HepG2 (cell line): ENCODE measurements at regions not wholly inside any gene's neighbourhood (a gene's known extent, or its start where the extent isn't known, plus 50 kb on each side); places are given as distances from the start of the nearest gene placed in this dataset.

Experiments used
- ATAC-seq: fragments of 200-7000 bp; cut with Tn5 transposase; 3 replicates; pipeline ENCODE4 v1.9.1; 2020; ENCODE audit warnings: mild to moderate bottlenecking, moderate library complexity
- BruUV-seq: library from RNA; stranded (reverse); fragments of 400-500 nt; replicated peaks from 2 replicates; lab custom pipeline; 2021; lab: Mats Ljungman, UMichigan
- CTCF ChIA-PET: fragments of 300-600 bp; formaldehyde crosslinking; extraction: SDS; loops from one replicate; lab custom pipeline; 2021; ENCODE audit warnings: low total read pairs, inconsistent platforms, low intra/inter-chr PET ratio; lab: Yijun Ruan, JAX
- POLR2A ChIA-PET: fragments of 350-600 bp; sonication (Branson Sonifier 250); formaldehyde crosslinking; loops from one replicate; lab custom pipeline; 2020; ENCODE audit warnings: antibody characterized with exemption, inconsistent platforms; lab: Yijun Ruan, JAX
- DNase-seq: peaks from one replicate; pipeline ENCODE4 v3.0.0-alpha.2; 2015; ENCODE audit warnings: low spot score
- FAIRE-seq: peaks from 3 replicates; lab custom pipeline; 2011; peaks lifted over from hg19 to GRCh38; lab: Jason Lieb, UNC
- H2AFZ ChIP-seq: one replicate; pipeline ENCODE4 v1.6.1; 2011; ENCODE audit warnings: low read length, inconsistent platforms
- H3K27ac ChIP-seq: fragments of 300-600 bp; 3 replicates; pipeline ENCODE4 v1.8.0; 2011; ENCODE audit warnings: mixed run types, mild to moderate bottlenecking, mixed read lengths, low read length, inconsistent platforms; ENCODE audit not compliant: insufficient read depth; ENCODE audit errors: extremely low read length
- H3K27me3 ChIP-seq, 2 experiments: fragments of 200-600 bp in 1 of 2; 2 replicates in 1 of 2; 3 replicates in 1 of 2; pipeline versions ENCODE4 v1.6.0 to v1.8.0; 2011; ENCODE audit warnings: low read length in 2 of 2, mild to moderate bottlenecking in 2 of 2, moderate library complexity in 2 of 2, inconsistent platforms in 1 of 2; ENCODE audit not compliant: insufficient read depth in 2 of 2, control insufficient read depth in 1 of 2
- H3K36me3 ChIP-seq, 2 experiments: fragments of 200-600 bp in 1 of 2; replicated peaks in 1 of 2; 2 replicates in 1 of 2; 3 replicates in 1 of 2; pipeline versions ENCODE4 v1.5.1 to v1.8.0; 2011; ENCODE audit warnings: low read length in 2 of 2, inconsistent platforms in 1 of 2; ENCODE audit not compliant: insufficient read depth in 2 of 2, control insufficient read depth in 1 of 2
- H3K4me1 ChIP-seq: 2 replicates; pipeline ENCODE4 v1.5.1; 2012; ENCODE audit warnings: low read length, inconsistent platforms; ENCODE audit not compliant: insufficient read depth
- H3K4me2 ChIP-seq: 2 replicates; pipeline ENCODE4 v1.6.0; 2011; ENCODE audit warnings: low read depth, low read length, inconsistent platforms
- H3K4me3 ChIP-seq, 3 experiments: fragments of 200-600 bp in 1 of 3; sonication (generic), shearing (Covaris generic) in 1 of 3; replicated peaks in 1 of 3; 2 replicates each; pipeline ENCODE4 v1.5.1; 2011 to 2016; ENCODE audit warnings: low read length in 3 of 3, inconsistent platforms in 2 of 3, low read depth in 2 of 3, mild to moderate bottlenecking in 2 of 3, control low read depth in 1 of 3, mixed read lengths in 1 of 3; ENCODE audit not compliant: insufficient read depth in 1 of 3
- H3K79me2 ChIP-seq: one replicate; pipeline ENCODE4 v1.6.1; 2011; ENCODE audit warnings: low read length, inconsistent platforms; ENCODE audit not compliant: insufficient read depth
- H3K9ac ChIP-seq: 2 replicates; pipeline ENCODE4 v1.6.0; 2011; ENCODE audit warnings: mild to moderate bottlenecking, low read depth, low read length, inconsistent platforms; ENCODE audit not compliant: insufficient read depth
- H3K9me3 ChIP-seq: 2 replicates; pipeline ENCODE4 v1.5.1; 2012; ENCODE audit warnings: mild to moderate bottlenecking, low read length
- H4K20me1 ChIP-seq: 2 replicates; pipeline ENCODE4 v1.6.0; 2011; ENCODE audit warnings: inconsistent platforms, mild to moderate bottlenecking, low read length, moderate library complexity; ENCODE audit not compliant: insufficient read depth
- CEBPB ChIP-seq: IDR thresholded peaks from 2 replicates; pipeline ENCODE4 v1.6.1; 2011; ENCODE audit warnings: low read depth, low read length, improper control_type of control experiment, borderline replicate concordance
- HES4 ChIP-seq: sonication (generic); formaldehyde crosslinking; IDR thresholded peaks from 2 replicates; pipeline ENCODE4 v1.9.0; 2021; ENCODE audit warnings: mild to moderate bottlenecking, missing genetic modification reagents, borderline replicate concordance
- HNF4A ChIP-seq: sonication (generic); formaldehyde crosslinking; IDR thresholded peaks from 2 replicates; pipeline ENCODE4 v1.4.0; 2020; ENCODE audit warnings: missing genetic modification reagents
- KDM4B ChIP-seq: sonication (generic); formaldehyde crosslinking; IDR thresholded peaks from 2 replicates; pipeline ENCODE4 v1.4.0; 2020; ENCODE audit warnings: missing genetic modification reagents
- MEIS2 ChIP-seq: sonication (generic); formaldehyde crosslinking; IDR thresholded peaks from 2 replicates; pipeline ENCODE4 v1.9.0; 2021; ENCODE audit warnings: mild to moderate bottlenecking, missing genetic modification reagents
- RORA ChIP-seq: sonication (generic); formaldehyde crosslinking; IDR thresholded peaks from 2 replicates; pipeline ENCODE4 v1.5.0; 2020; ENCODE audit warnings: mild to moderate bottlenecking, missing genetic modification reagents, moderate library complexity
- SALL2 ChIP-seq: sonication (generic); formaldehyde crosslinking; IDR thresholded peaks from 2 replicates; pipeline ENCODE4 v1.8.1; 2023; ENCODE audit warnings: mild to moderate bottlenecking, missing genetic modification reagents, inconsistent platforms
- SKI ChIP-seq: fragments of 450-650 bp; IDR thresholded peaks from one replicate; pipeline ENCODE4 v1.6.1; 2018; ENCODE audit warnings: mild to moderate bottlenecking; ENCODE audit not compliant: partially characterized antibody
- THYN1 ChIP-seq: sonication (generic); formaldehyde crosslinking; IDR thresholded peaks from 2 replicates; pipeline ENCODE4 v1.8.1; 2023; ENCODE audit warnings: low read depth, mild to moderate bottlenecking, moderate library complexity, missing genetic modification reagents, borderline replicate concordance
- TMF1 ChIP-seq: sonication (generic); formaldehyde crosslinking; IDR thresholded peaks from 2 replicates; pipeline ENCODE4 v1.8.1; 2022; ENCODE audit warnings: low read depth, missing genetic modification reagents
- ZNF12 ChIP-seq: sonication (generic); formaldehyde crosslinking; IDR thresholded peaks from 2 replicates; pipeline ENCODE4 v1.5.0; 2020; ENCODE audit warnings: missing genetic modification reagents
- ZNF343 ChIP-seq: sonication (generic); formaldehyde crosslinking; IDR thresholded peaks from 2 replicates; pipeline ENCODE4 v1.4.0; 2020; ENCODE audit warnings: mild to moderate bottlenecking, missing genetic modification reagents
- ZNF44 ChIP-seq: sonication (generic); formaldehyde crosslinking; IDR thresholded peaks from 2 replicates; pipeline ENCODE4 v1.5.1; 2020; ENCODE audit warnings: mild to moderate bottlenecking, missing genetic modification reagents
- ZNF577 ChIP-seq: sonication (generic); formaldehyde crosslinking; IDR thresholded peaks from 2 replicates; pipeline ENCODE4 v1.4.0; 2020; ENCODE audit warnings: mild to moderate bottlenecking, low read depth, missing genetic modification reagents, borderline replicate concordance
- WGBS: methylation state at CpG from one replicate; pipeline ENCODE4 v1.1.6; 2017; ENCODE audit warnings: low lambda C conversion rate; 5-methylcytosine and 5-hydroxymethylcytosine counted together
- in situ Hi-C: cut with HindIII; loops from 2 replicates; pipeline ENCODE4 v1.10.0; 2017; ENCODE audit warnings: low pct_unique_long_range_greater_than_20kb; ENCODE audit not compliant: extremely low pct_ligation_motif_present
- intact Hi-C: fragments of 100-400 bp; cut with micrococcal nuclease; formaldehyde crosslinking; loops from one replicate; pipeline ENCODE4 v1.10.0; 2022; ENCODE audit not compliant: unreplicated experiment
- TF ChIP-seq, protein P1 (sequence below): sonication (generic); formaldehyde crosslinking; IDR thresholded peaks from 2 replicates; pipeline ENCODE4 v1.8.0; 2022; ENCODE audit warnings: missing genetic modification reagents, mild to moderate bottlenecking, inconsistent platforms, borderline replicate concordance
- TF ChIP-seq, protein P2 (sequence below): sonication (generic); formaldehyde crosslinking; IDR thresholded peaks from 2 replicates; pipeline ENCODE4 v1.4.0; 2020; ENCODE audit warnings: low read depth, mild to moderate bottlenecking, missing genetic modification reagents
- TF ChIP-seq, protein P3 (sequence below): sonication (generic); formaldehyde crosslinking; IDR thresholded peaks from 2 replicates; pipeline ENCODE4 v1.5.1; 2020; ENCODE audit warnings: mild to moderate bottlenecking, missing genetic modification reagents, moderate library complexity

DNA sequence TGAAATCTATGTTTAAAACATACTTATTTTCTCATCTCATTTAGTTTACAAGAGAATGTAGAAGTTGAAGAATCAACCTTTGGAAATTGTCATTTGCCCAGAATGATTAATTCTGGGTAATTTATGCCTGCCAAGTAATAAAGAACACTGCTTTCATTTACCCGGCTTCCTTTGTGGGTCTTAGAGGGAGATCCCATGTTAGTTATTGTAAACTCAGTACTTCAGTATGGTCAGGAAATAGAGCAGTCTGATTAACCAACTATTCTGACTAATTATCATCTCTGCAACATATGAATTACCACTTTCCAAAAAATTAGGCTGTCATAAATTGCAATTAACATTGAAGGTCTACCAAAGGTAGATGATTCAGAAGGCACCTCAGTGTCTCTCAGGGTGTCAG lies 324.5 kb downstream of the HNRNPD start:
- WGBS, result 0% methylated on average over 1 of the region's 1 CpG
- H4K20me1 ChIP-seq, result no peaks in the 10 kb centered on the region
- peaks cover 4 to 24% of the 10 kb centered on the region in 2 experiments; a peak in 3 of 5 replicates for H3K27me3 ChIP-seq
- H3K27ac ChIP-seq, result no peak overlapping the region
- POLR2A ChIA-PET, result no interaction called here
- no peak overlapping the region for H3K4me3 ChIP-seq
- TF ChIP-seq, protein P1, sequence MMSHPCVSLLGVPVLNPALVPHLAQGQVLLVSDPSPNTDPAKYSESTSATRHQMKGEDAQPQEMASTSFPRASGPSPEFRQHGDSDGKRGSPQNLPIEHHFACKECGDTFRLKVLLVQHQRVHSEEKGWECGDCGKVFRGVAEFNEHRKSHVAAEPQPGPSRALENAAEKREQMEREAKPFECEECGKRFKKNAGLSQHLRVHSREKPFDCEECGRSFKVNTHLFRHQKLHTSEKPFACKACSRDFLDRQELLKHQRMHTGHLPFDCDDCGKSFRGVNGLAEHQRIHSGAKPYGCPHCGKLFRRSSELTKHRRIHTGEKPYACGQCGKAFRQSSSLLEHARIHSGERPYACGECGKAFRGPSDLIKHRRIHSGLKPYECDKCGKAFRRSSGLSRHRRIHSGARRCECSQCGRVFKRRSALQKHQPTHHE (CRISPR knock-in tag), result no peak
- TF ChIP-seq RORA (CRISPR knock-in tag), result no peak
- ATAC-seq (no peak), DNase-seq (no peak), FAIRE-seq (no peak)
- H3K4me2 ChIP-seq, result no peak overlapping the region
- H3K9ac ChIP-seq, result no peak overlapping the region
- BruUV-seq, result no TSS peak
- no peaks in the 10 kb centered on the region for H3K79me2 ChIP-seq
- intact Hi-C loops (no loop called here), in situ Hi-C loops (no loop called here)
- H3K9me3 ChIP-seq, result no peaks in the 10 kb centered on the region
- H3K4me1 ChIP-seq, result no peaks in the 10 kb centered on the region
- no peak overlapping the region for H2AFZ ChIP-seq
- CTCF ChIA-PET, result no interaction called here
- H3K36me3 ChIP-seq, result no peaks in the 10 kb centered on the region

DNA sequence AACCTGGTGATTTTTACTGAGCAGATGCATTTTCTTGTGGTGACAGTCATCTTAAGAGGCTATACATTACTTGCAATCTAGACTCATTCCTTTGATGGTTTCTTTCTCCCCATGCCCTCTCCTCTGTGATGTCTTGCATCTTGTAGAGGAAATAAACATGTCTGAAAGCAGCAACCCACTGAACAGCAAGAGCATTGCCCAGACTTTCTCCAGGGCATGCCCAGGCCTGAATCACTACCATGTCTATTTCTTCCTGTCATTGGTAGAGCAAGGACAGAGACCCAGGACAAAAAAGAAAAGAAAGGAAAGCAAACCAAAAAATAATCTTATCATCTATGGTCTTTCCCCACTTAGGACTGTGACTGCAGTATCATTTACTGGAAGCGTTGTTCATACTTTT lies 326.1 kb downstream of the HNRNPD start:
- no peak for DNase-seq
- 65% methylated on average over 1 of the region's 1 CpG for WGBS
- no peak overlapping the region for H3K27ac ChIP-seq
- H3K4me1 ChIP-seq, result peaks cover 12% of the 10 kb centered on the region
- no peak overlapping the region for H3K4me2 ChIP-seq
- no TSS peak for BruUV-seq
- H3K9ac ChIP-seq, result no peak overlapping the region
- H3K4me3 ChIP-seq, result no peak overlapping the region
- H3K79me2 ChIP-seq, result no peaks in the 10 kb centered on the region
- ChIA-PET CTCF (no interaction called here), POLR2A (no interaction called here)
- no peaks in the 10 kb centered on the region for H3K9me3 ChIP-seq
- intact Hi-C loops, result no loop called here
- H3K27me3 ChIP-seq, result peaks cover 4 to 35% of the 10 kb centered on the region in 2 experiments; a peak in 3 of 5 replicates
- H3K36me3 ChIP-seq, result no peaks in the 10 kb centered on the region
- H2AFZ ChIP-seq, result no peak overlapping the region
- FAIRE-seq, result no peak
- H4K20me1 ChIP-seq, result no peaks in the 10 kb centered on the region
- no peak for ATAC-seq
- in situ Hi-C loops, result no loop called here
- no peak for TF ChIP-seq MEIS2
- no peak for TF ChIP-seq HNF4A
- no peak for TF ChIP-seq KDM4B (CRISPR knock-in tag)
- no peak for TF ChIP-seq ZNF343 (CRISPR knock-in tag)
- TF ChIP-seq, protein P2, sequence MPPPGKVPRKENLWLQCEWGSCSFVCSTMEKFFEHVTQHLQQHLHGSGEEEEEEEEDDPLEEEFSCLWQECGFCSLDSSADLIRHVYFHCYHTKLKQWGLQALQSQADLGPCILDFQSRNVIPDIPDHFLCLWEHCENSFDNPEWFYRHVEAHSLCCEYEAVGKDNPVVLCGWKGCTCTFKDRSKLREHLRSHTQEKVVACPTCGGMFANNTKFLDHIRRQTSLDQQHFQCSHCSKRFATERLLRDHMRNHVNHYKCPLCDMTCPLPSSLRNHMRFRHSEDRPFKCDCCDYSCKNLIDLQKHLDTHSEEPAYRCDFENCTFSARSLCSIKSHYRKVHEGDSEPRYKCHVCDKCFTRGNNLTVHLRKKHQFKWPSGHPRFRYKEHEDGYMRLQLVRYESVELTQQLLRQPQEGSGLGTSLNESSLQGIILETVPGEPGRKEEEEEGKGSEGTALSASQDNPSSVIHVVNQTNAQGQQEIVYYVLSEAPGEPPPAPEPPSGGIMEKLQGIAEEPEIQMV (CRISPR knock-in tag), result no peak
- no peak for TF ChIP-seq SKI
- no peak for TF ChIP-seq TMF1 (CRISPR knock-in tag)
- no peak for TF ChIP-seq HES4 (CRISPR knock-in tag)
- no peak for TF ChIP-seq ZNF577 (CRISPR knock-in tag)
- TF ChIP-seq, protein P3, sequence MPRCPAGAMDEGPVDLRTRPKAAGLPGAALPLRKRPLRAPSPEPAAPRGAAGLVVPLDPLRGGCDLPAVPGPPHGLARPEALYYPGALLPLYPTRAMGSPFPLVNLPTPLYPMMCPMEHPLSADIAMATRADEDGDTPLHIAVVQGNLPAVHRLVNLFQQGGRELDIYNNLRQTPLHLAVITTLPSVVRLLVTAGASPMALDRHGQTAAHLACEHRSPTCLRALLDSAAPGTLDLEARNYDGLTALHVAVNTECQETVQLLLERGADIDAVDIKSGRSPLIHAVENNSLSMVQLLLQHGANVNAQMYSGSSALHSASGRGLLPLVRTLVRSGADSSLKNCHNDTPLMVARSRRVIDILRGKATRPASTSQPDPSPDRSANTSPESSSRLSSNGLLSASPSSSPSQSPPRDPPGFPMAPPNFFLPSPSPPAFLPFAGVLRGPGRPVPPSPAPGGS (CRISPR knock-in tag), result no peak
- no peak for TF ChIP-seq THYN1 (CRISPR knock-in tag)
- TF ChIP-seq ZNF12, result no peak
- TF ChIP-seq CEBPB, result no peak
- TF ChIP-seq SALL2, result no peak
- TF ChIP-seq ZNF44 (CRISPR knock-in tag), result no peak
